ENCODE measurements at regions not wholly inside any gene's neighbourhood (a gene's known extent, or its start where the extent isn't known, plus 50 kb on each side); places are given as distances from the start of the nearest gene placed in this dataset.

- ATAC-seq: no peak
- TF ChIP-seq ZFP3 (CRISPR knock-in tag; IDR thresholded peaks at IDR 0.05): no peak
- no peak for TF ChIP-seq GLIS3 (CRISPR knock-in tag; IDR thresholded peaks at IDR 0.05)
- no peak for TF ChIP-seq TSHZ2 (CRISPR knock-in tag; IDR thresholded peaks at IDR 0.05)
- TF ChIP-seq CSDC2 (CRISPR knock-in tag; IDR thresholded peaks at IDR 0.05): no peak
- TF ChIP-seq RARB (CRISPR knock-in tag; IDR thresholded peaks at IDR 0.05): no peak
- no peak for TF ChIP-seq ARNTL (CRISPR knock-in tag; IDR thresholded peaks at IDR 0.05; ENCODE audit: borderline replicate concordance, low read depth)
- TF ChIP-seq PATZ1 (CRISPR knock-in tag; IDR thresholded peaks at IDR 0.05; ENCODE audit: borderline replicate concordance): no peak
- TF ChIP-seq ZC3H10 (CRISPR knock-in tag; IDR thresholded peaks at IDR 0.05): no peak
- no peak for TF ChIP-seq CREB5 (CRISPR knock-in tag; IDR thresholded peaks at IDR 0.05; ENCODE audit: low read depth)
Measured at GRCh38 chr5:36786448-36787012, 90.0 kb upstream of the NIPBL start.

- TF ChIP-seq POU6F1 (CRISPR knock-in tag; IDR thresholded peaks at IDR 0.05; ENCODE audit: borderline replicate concordance, low read depth): no peak
- TF ChIP-seq OSR1 (CRISPR knock-in tag; IDR thresholded peaks at IDR 0.05): no peak
- no peak for TF ChIP-seq ISL1 (CRISPR knock-in tag; IDR thresholded peaks at IDR 0.05)
- no peak for TF ChIP-seq ZFP3 (CRISPR knock-in tag; IDR thresholded peaks at IDR 0.05)
- no peak for TF ChIP-seq ESRRG (CRISPR knock-in tag; IDR thresholded peaks at IDR 0.05)
- TF ChIP-seq ARNTL (CRISPR knock-in tag; IDR thresholded peaks at IDR 0.05; ENCODE audit: borderline replicate concordance, low read depth): no peak
- TF ChIP-seq TCF4 (CRISPR knock-in tag; IDR thresholded peaks at IDR 0.05; ENCODE audit: borderline replicate concordance): no peak
- no peak for TF ChIP-seq ZC3H10 (CRISPR knock-in tag; IDR thresholded peaks at IDR 0.05)
- no peak for TF ChIP-seq ZFP30 (CRISPR knock-in tag; IDR thresholded peaks at IDR 0.05)
- TF ChIP-seq ZNF565 (CRISPR knock-in tag; conservative IDR thresholded peaks at IDR 0.05; ENCODE audit: low read depth): no peak
- no peak for TF ChIP-seq CSRNP3 (CRISPR knock-in tag; IDR thresholded peaks at IDR 0.05)
- TF ChIP-seq CSDC2 (CRISPR knock-in tag; IDR thresholded peaks at IDR 0.05): no peak
- no peak for ATAC-seq
Measured at GRCh38 chr5:36787365-36788093, 89.0 kb upstream of the NIPBL start.

- TF ChIP-seq ZNF8 (CRISPR knock-in tag; IDR thresholded peaks at IDR 0.05) (no peak), ARNTL (CRISPR knock-in tag; IDR thresholded peaks at IDR 0.05; ENCODE audit: borderline replicate concordance, low read depth) (no peak), TOX (CRISPR knock-in tag; IDR thresholded peaks at IDR 0.05; ENCODE audit: borderline replicate concordance) (no peak), TCF4 (CRISPR knock-in tag; IDR thresholded peaks at IDR 0.05; ENCODE audit: borderline replicate concordance) (no peak), PPARA (CRISPR knock-in tag; IDR thresholded peaks at IDR 0.05; ENCODE audit: borderline replicate concordance) (no peak), ISL1 (CRISPR knock-in tag; IDR thresholded peaks at IDR 0.05) (no peak), BACH2 (CRISPR knock-in tag; IDR thresholded peaks at IDR 0.05; ENCODE audit: borderline replicate concordance) (no peak), ZNF565 (CRISPR knock-in tag; conservative IDR thresholded peaks at IDR 0.05; ENCODE audit: low read depth) (no peak), OSR1 (CRISPR knock-in tag; IDR thresholded peaks at IDR 0.05) (no peak), RARB (CRISPR knock-in tag; IDR thresholded peaks at IDR 0.05) (no peak), ZC3H10 (CRISPR knock-in tag; IDR thresholded peaks at IDR 0.05) (no peak), CSDC2 (CRISPR knock-in tag; IDR thresholded peaks at IDR 0.05) (no peak)
- ATAC-seq: no peak
Measured at GRCh38 chr5:36790847-36791246, 85.7 kb upstream of the NIPBL start.

All from SK-N-SH treated with all-trans-retinoic acid at 6 μM for 48 hours (cell line).